Testis (tissue), 2 donors: ENCODE measurements at regions not wholly inside any gene's neighbourhood (a gene's known extent, or its start where the extent isn't known, plus 50 kb on each side); places are given as distances from the start of the nearest gene placed in this dataset.

Experiments used
- POLR2A ChIP-seq: fragments of 450-650 bp; IDR thresholded peaks from one replicate; pipeline ENCODE4 v1.6.1; 2017; ENCODE audit warnings: antibody characterized with exemption, mild to moderate bottlenecking, moderate library complexity
- TF ChIP-seq, protein P1 (sequence below), 3 experiments: fragments of 450-650 bp in 2 of 3; fragments of 200-600 bp in 1 of 3; sonication (generic) in 1 of 3; IDR thresholded peaks; one replicate each; pipeline ENCODE4 v1.5.1; 2016 to 2019; ENCODE audit warnings: antibody characterized with exemption in 3 of 3, mild to moderate bottlenecking in 2 of 3, moderate library complexity in 1 of 3

DNA sequence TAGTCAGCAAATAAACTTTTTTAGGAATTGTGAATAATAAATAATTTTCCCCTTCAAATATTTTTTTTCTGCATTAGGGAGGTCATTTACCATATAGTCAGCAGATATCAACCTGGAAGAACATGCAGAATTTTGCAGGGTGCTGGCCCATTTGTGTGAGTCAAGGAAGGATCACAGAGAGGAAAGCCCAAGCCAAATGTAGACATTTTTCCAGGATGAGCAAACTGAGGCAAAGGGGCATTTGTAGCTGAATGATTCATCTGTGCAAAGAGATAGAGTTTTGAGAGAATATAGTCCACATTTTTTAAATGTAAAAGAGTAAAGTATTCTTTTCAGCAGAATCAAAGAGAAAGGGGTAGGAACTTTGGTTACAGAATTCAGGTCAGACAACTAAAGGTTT lies 555.5 kb upstream of the MARCKS start:
- TF ChIP-seq POLR2A = no peak
- TF ChIP-seq, protein P1, sequence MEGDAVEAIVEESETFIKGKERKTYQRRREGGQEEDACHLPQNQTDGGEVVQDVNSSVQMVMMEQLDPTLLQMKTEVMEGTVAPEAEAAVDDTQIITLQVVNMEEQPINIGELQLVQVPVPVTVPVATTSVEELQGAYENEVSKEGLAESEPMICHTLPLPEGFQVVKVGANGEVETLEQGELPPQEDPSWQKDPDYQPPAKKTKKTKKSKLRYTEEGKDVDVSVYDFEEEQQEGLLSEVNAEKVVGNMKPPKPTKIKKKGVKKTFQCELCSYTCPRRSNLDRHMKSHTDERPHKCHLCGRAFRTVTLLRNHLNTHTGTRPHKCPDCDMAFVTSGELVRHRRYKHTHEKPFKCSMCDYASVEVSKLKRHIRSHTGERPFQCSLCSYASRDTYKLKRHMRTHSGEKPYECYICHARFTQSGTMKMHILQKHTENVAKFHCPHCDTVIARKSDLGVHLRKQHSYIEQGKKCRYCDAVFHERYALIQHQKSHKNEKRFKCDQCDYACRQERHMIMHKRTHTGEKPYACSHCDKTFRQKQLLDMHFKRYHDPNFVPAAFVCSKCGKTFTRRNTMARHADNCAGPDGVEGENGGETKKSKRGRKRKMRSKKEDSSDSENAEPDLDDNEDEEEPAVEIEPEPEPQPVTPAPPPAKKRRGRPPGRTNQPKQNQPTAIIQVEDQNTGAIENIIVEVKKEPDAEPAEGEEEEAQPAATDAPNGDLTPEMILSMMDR (IDR thresholded peaks at IDR 0.05) = no peak
